ENCODE measurements at regions not wholly inside any gene's neighbourhood (a gene's known extent, or its start where the extent isn't known, plus 50 kb on each side); places are given as distances from the start of the nearest gene placed in this dataset.

GRCh38 chr3:132980102-132980501 is 58.1 kb upstream of the TMEM108 start:
- TF ChIP-seq CTCF (IDR thresholded peaks at IDR 0.05; ENCODE audit: low read depth, low read length) (no peak), POLR2A (IDR thresholded peaks at IDR 0.05; ENCODE audit: extremely low read depth, insufficient read length) (no peak), MAX (IDR thresholded peaks at IDR 0.05; ENCODE audit: low read depth, low read length) (no peak), MYC (IDR thresholded peaks at IDR 0.05; ENCODE audit: low read depth, low read length) (no peak)
